Lower leg skin (tissue), 3 donors: ENCODE measurements at regions not wholly inside any gene's neighbourhood (a gene's known extent, or its start where the extent isn't known, plus 50 kb on each side); places are given as distances from the start of the nearest gene placed in this dataset.

ENCODE experiments used
- POLR2A ChIP-seq, 2 donors: fragments of 450-650 bp; IDR thresholded peaks; one replicate each; pipeline ENCODE4 v1.6.1; 2016 to 2017; ENCODE audit warnings: antibody characterized with exemption in 2 of 2, mild to moderate bottlenecking in 1 of 2, moderate library complexity in 1 of 2
- TF ChIP-seq, protein P1 (sequence below), 3 donors: fragments of 450-650 bp; IDR thresholded peaks; one replicate each; pipeline ENCODE4 v1.5.1; 2016; ENCODE audit warnings: antibody characterized with exemption in 3 of 3, mild to moderate bottlenecking in 3 of 3, moderate library complexity in 2 of 3

DNA sequence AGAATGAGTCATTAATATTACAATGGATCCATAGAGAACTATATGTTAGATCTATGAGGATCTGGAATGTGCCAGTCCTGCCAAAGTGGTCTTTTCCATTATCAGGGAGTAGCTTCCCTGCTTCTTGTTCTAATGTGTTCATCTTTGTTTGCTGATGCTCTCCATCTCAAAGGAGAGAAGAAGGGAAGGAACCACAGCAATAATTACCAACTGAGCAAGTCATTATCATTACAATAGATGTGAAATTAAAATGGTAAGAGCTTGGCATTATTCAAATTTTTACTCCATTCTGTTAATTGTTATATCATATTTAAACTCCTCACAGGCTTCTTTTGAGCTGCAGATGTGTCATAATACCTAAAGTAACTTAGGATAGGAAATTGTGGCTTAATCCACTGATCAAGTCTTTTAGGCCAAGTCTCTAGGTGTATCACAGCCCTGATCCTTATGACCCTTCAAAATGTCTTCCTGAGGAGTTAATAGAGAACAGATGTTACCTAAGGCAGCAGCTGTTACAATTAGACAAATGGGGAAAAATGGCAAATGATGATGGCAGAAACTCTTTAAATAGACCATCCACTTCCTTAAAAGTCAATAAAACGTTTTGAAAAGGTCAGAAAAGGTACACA, 1492.7 kb upstream of the IGFBP7 start:
- TF ChIP-seq, protein P1, sequence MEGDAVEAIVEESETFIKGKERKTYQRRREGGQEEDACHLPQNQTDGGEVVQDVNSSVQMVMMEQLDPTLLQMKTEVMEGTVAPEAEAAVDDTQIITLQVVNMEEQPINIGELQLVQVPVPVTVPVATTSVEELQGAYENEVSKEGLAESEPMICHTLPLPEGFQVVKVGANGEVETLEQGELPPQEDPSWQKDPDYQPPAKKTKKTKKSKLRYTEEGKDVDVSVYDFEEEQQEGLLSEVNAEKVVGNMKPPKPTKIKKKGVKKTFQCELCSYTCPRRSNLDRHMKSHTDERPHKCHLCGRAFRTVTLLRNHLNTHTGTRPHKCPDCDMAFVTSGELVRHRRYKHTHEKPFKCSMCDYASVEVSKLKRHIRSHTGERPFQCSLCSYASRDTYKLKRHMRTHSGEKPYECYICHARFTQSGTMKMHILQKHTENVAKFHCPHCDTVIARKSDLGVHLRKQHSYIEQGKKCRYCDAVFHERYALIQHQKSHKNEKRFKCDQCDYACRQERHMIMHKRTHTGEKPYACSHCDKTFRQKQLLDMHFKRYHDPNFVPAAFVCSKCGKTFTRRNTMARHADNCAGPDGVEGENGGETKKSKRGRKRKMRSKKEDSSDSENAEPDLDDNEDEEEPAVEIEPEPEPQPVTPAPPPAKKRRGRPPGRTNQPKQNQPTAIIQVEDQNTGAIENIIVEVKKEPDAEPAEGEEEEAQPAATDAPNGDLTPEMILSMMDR (IDR thresholded peaks at IDR 0.05), result no peak
- TF ChIP-seq POLR2A (IDR thresholded peaks at IDR 0.05), result no peak
